ENCODE measurements at regions not wholly inside any gene's neighbourhood (a gene's known extent, or its start where the extent isn't known, plus 50 kb on each side); places are given as distances from the start of the nearest gene placed in this dataset.

DNA sequence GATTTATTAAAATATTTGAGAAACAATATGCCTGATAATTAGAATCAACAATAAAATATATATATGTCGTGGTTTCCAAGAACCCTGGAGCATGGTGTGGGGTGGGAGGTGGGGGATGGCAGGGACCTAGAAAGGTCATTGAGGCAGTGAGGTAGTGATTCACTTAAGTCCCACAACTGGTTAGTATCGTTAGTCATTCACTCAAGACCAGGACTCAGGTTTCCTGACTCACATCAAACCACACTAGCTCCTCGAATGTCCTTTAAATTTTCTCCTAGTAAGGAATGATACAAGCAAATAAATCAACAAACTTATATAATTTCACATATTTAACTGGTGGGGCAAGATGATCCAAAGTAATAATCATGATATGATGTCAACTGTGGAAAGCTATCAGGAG, 158.8 kb upstream of the AADAT start (continued):
- no peak for TF ChIP-seq EP300 (IDR thresholded peaks at IDR 0.05; ENCODE audit: borderline replicate concordance in 1 of 2, low read depth in 2 of 2, low read length in 2 of 2)
